ENCODE measurements at regions not wholly inside any gene's neighbourhood (a gene's known extent, or its start where the extent isn't known, plus 50 kb on each side); places are given as distances from the start of the nearest gene placed in this dataset.

- Histone ChIP-seq H3K18ac (ENCODE audit: low read length) (no peak overlapping the region), H2BK5ac (ENCODE audit: low read depth, low read length, poor library complexity) (no peak overlapping the region), H4K12ac (ENCODE audit: low read depth, low read length) (no peak overlapping the region), H3K4me1 (ENCODE audit: control insufficient read depth in 1 of 2, insufficient read depth in 2 of 2, low read length in 2 of 2) (no peaks in the 10 kb centered on the region), H3K36me3 (ENCODE audit: control insufficient read depth in 1 of 2, insufficient read depth in 2 of 2, low read length in 2 of 2) (no peaks in the 10 kb centered on the region), H3K9me3 (ENCODE audit: insufficient read depth, low read depth, low read length) (no peaks in the 10 kb centered on the region), H3K27ac (ENCODE audit: low read depth, low read length) (no peak overlapping the region), H2BK12ac (ENCODE audit: low read length) (no peak overlapping the region), H3K4me2 (ENCODE audit: low read length) (no peak overlapping the region), H4K91ac (ENCODE audit: low read depth, low read length) (no peak overlapping the region), H3K79me1 (ENCODE audit: low read length) (no peaks in the 10 kb centered on the region), H3K4me3 (ENCODE audit: low read depth, low read length) (no peak overlapping the region), H2AK5ac (ENCODE audit: low read length) (no peak overlapping the region), H3K23ac (ENCODE audit: low read length) (no peak overlapping the region), H3K27me3 (ENCODE audit: insufficient read depth, low read length) (no peaks in the 10 kb centered on the region), H3K9ac (ENCODE audit: low read length) (no peak overlapping the region), H2AFZ (ENCODE audit: insufficient read depth, low read length, poor library complexity) (no peak overlapping the region), H4K8ac (ENCODE audit: low read depth, low read length) (no peak overlapping the region), H2BK120ac (ENCODE audit: insufficient read depth, low read length, poor library complexity) (no peak overlapping the region), H3K14ac (ENCODE audit: low read length) (no peak overlapping the region), H3K79me2 (ENCODE audit: control insufficient read depth, insufficient read depth, low read length, poor library complexity) (no peaks in the 10 kb centered on the region), H3K4ac (ENCODE audit: low read depth, low read length) (no peak overlapping the region)
- no peak for DNase-seq
- no CpG with 5 or more reads among the region's 2 CpGs for WGBS (ENCODE audit: extremely low coverage, insufficient coverage, insufficient read length)
Observed at GRCh38 chr4:171532968-171533367, 280.2 kb upstream of the GALNTL6 start.

- Histone ChIP-seq H2AK5ac (ENCODE audit: low read length) (no peak overlapping the region), H3K36me3 (ENCODE audit: control insufficient read depth in 1 of 2, insufficient read depth in 2 of 2, low read length in 2 of 2) (no peaks in the 10 kb centered on the region), H3K9ac (ENCODE audit: low read length) (no peak overlapping the region), H4K12ac (ENCODE audit: low read depth, low read length) (no peak overlapping the region), H3K27ac (ENCODE audit: low read depth, low read length) (no peak overlapping the region), H2BK12ac (ENCODE audit: low read length) (no peak overlapping the region), H3K79me1 (ENCODE audit: low read length) (no peaks in the 10 kb centered on the region), H3K23ac (ENCODE audit: low read length) (no peak overlapping the region), H3K27me3 (ENCODE audit: insufficient read depth, low read length) (no peaks in the 10 kb centered on the region), H3K79me2 (ENCODE audit: control insufficient read depth, insufficient read depth, low read length, poor library complexity) (no peaks in the 10 kb centered on the region), H4K91ac (ENCODE audit: low read depth, low read length) (no peak overlapping the region), H3K14ac (ENCODE audit: low read length) (no peak overlapping the region), H2BK120ac (ENCODE audit: insufficient read depth, low read length, poor library complexity) (no peak overlapping the region), H3K4ac (ENCODE audit: low read depth, low read length) (no peak overlapping the region), H3K4me3 (ENCODE audit: low read depth, low read length) (no peak overlapping the region), H3K18ac (ENCODE audit: low read length) (no peak overlapping the region), H3K9me3 (ENCODE audit: insufficient read depth, low read depth, low read length) (no peaks in the 10 kb centered on the region), H4K8ac (ENCODE audit: low read depth, low read length) (no peak overlapping the region), H2AFZ (ENCODE audit: insufficient read depth, low read length, poor library complexity) (no peak overlapping the region), H3K4me1 (ENCODE audit: control insufficient read depth in 1 of 2, insufficient read depth in 2 of 2, low read length in 2 of 2) (peaks cover 0 to 1% of the 10 kb centered on the region in 2 experiments), H3K4me2 (ENCODE audit: low read length) (no peak overlapping the region), H2BK5ac (ENCODE audit: low read depth, low read length, poor library complexity) (no peak overlapping the region)
- no peak for DNase-seq
- no CpG with 5 or more reads among the region's 5 CpGs for WGBS (ENCODE audit: extremely low coverage, insufficient coverage, insufficient read length)
Observed at GRCh38 chr4:171524903-171525302, 288.3 kb upstream of the GALNTL6 start.

- Histone ChIP-seq H2BK5ac (ENCODE audit: low read depth, low read length, poor library complexity) (no peak overlapping the region), H3K23ac (ENCODE audit: low read length) (no peak overlapping the region), H3K4me3 (ENCODE audit: low read depth, low read length) (no peak overlapping the region), H3K36me3 (ENCODE audit: control insufficient read depth in 1 of 2, insufficient read depth in 2 of 2, low read length in 2 of 2) (no peaks in the 10 kb centered on the region), H3K4me2 (ENCODE audit: low read length) (no peak overlapping the region), H3K18ac (ENCODE audit: low read length) (no peak overlapping the region), H3K14ac (ENCODE audit: low read length) (no peak overlapping the region), H3K9ac (ENCODE audit: low read length) (no peak overlapping the region), H3K27me3 (ENCODE audit: insufficient read depth, low read length) (no peaks in the 10 kb centered on the region), H4K8ac (ENCODE audit: low read depth, low read length) (no peak overlapping the region), H2BK12ac (ENCODE audit: low read length) (no peak overlapping the region), H3K4ac (ENCODE audit: low read depth, low read length) (no peak overlapping the region), H2AFZ (ENCODE audit: insufficient read depth, low read length, poor library complexity) (no peak overlapping the region), H3K79me1 (ENCODE audit: low read length) (no peaks in the 10 kb centered on the region), H3K4me1 (ENCODE audit: control insufficient read depth in 1 of 2, insufficient read depth in 2 of 2, low read length in 2 of 2) (peaks cover 0 to 1% of the 10 kb centered on the region in 2 experiments), H3K79me2 (ENCODE audit: control insufficient read depth, insufficient read depth, low read length, poor library complexity) (no peaks in the 10 kb centered on the region), H3K27ac (ENCODE audit: low read depth, low read length) (no peak overlapping the region), H4K91ac (ENCODE audit: low read depth, low read length) (no peak overlapping the region), H2BK120ac (ENCODE audit: insufficient read depth, low read length, poor library complexity) (no peak overlapping the region), H4K12ac (ENCODE audit: low read depth, low read length) (no peak overlapping the region), H2AK5ac (ENCODE audit: low read length) (no peak overlapping the region), H3K9me3 (ENCODE audit: insufficient read depth, low read depth, low read length) (no peaks in the 10 kb centered on the region)
- no CpG with 5 or more reads among the region's 3 CpGs for WGBS (ENCODE audit: extremely low coverage, insufficient coverage, insufficient read length)
- no peak for DNase-seq
Observed at GRCh38 chr4:171521726-171522125, 291.5 kb upstream of the GALNTL6 start.

GRCh38 chr4:171519457-171519856 lies 293.7 kb upstream of the GALNTL6 start:
- Histone ChIP-seq H3K4me2 (ENCODE audit: low read length) (no peak overlapping the region), H3K79me2 (ENCODE audit: control insufficient read depth, insufficient read depth, low read length, poor library complexity) (no peaks in the 10 kb centered on the region), H3K14ac (ENCODE audit: low read length) (no peak overlapping the region), H3K9ac (ENCODE audit: low read length) (no peak overlapping the region), H4K91ac (ENCODE audit: low read depth, low read length) (no peak overlapping the region), H3K4me1 (ENCODE audit: control insufficient read depth in 1 of 2, insufficient read depth in 2 of 2, low read length in 2 of 2) (peaks cover 0 to 1% of the 10 kb centered on the region in 2 experiments), H4K12ac (ENCODE audit: low read depth, low read length) (no peak overlapping the region), H3K18ac (ENCODE audit: low read length) (no peak overlapping the region), H3K4me3 (ENCODE audit: low read depth, low read length) (no peak overlapping the region), H3K27ac (ENCODE audit: low read depth, low read length) (no peak overlapping the region), H3K4ac (ENCODE audit: low read depth, low read length) (no peak overlapping the region), H2BK5ac (ENCODE audit: low read depth, low read length, poor library complexity) (no peak overlapping the region), H3K79me1 (ENCODE audit: low read length) (no peaks in the 10 kb centered on the region), H2BK120ac (ENCODE audit: insufficient read depth, low read length, poor library complexity) (no peak overlapping the region), H2AFZ (ENCODE audit: insufficient read depth, low read length, poor library complexity) (no peak overlapping the region), H2AK5ac (ENCODE audit: low read length) (no peak overlapping the region), H3K9me3 (ENCODE audit: insufficient read depth, low read depth, low read length) (no peaks in the 10 kb centered on the region), H3K27me3 (ENCODE audit: insufficient read depth, low read length) (no peaks in the 10 kb centered on the region), H2BK12ac (ENCODE audit: low read length) (no peak overlapping the region), H3K36me3 (ENCODE audit: control insufficient read depth in 1 of 2, insufficient read depth in 2 of 2, low read length in 2 of 2) (no peaks in the 10 kb centered on the region), H3K23ac (ENCODE audit: low read length) (no peak overlapping the region), H4K8ac (ENCODE audit: low read depth, low read length) (no peak overlapping the region)
- no peak for DNase-seq
- no CpG with 5 or more reads among the region's 4 CpGs for WGBS (ENCODE audit: extremely low coverage, insufficient coverage, insufficient read length)
